IPS-15b (cell line): ENCODE measurements at regions not wholly inside any gene's neighbourhood (a gene's known extent, or its start where the extent isn't known, plus 50 kb on each side); places are given as distances from the start of the nearest gene placed in this dataset.

Experiments
- H3K27me3 ChIP-seq: one replicate; pipeline ENCODE4 v1.6.1; 2013; ENCODE audit warnings: low read length; ENCODE audit not compliant: control insufficient read depth, insufficient read depth
- H3K36me3 ChIP-seq: one replicate; pipeline ENCODE4 v1.6.1; 2013; ENCODE audit warnings: low read length; ENCODE audit not compliant: control insufficient read depth, insufficient read depth
- H3K4me1 ChIP-seq: one replicate; pipeline ENCODE4 v1.6.1; 2013; ENCODE audit warnings: mild to moderate bottlenecking, low read length; ENCODE audit not compliant: control insufficient read depth, insufficient read depth
- H3K4me3 ChIP-seq: one replicate; pipeline ENCODE4 v1.5.1; 2013; ENCODE audit warnings: low read depth, low read length
- H3K9ac ChIP-seq: one replicate; pipeline ENCODE4 v1.6.1; 2013; ENCODE audit warnings: low read depth, mild to moderate bottlenecking, low read length
- H3K9me3 ChIP-seq: one replicate; pipeline ENCODE4 v1.6.1; 2013; ENCODE audit warnings: mild to moderate bottlenecking, low read length; ENCODE audit not compliant: control insufficient read depth, insufficient read depth

DNA sequence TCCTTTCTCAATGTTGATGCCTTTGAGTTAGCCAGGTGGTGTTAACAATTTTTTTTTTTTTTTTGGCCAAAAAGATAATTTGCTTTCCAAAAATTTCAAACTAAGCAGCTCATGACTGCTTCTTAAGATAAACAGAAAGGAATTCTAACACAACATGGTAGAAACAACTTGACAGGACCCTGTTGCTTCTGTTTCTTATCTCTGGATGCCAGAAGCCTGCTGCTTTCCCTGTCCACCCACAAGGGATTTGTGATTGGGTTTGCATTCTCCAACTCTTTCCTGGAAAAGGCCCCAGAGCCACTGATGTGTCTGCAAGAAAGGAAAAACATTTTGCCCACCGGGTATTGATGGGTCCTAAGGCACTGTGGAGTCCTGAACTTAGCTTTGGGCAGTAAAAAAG lies 217.2 kb upstream of the PKDCC start:
- Histone ChIP-seq H3K4me3 (no peak overlapping the region), H3K36me3 (no peaks in the 10 kb centered on the region), H3K9me3 (no peaks in the 10 kb centered on the region), H3K4me1 (no peaks in the 10 kb centered on the region), H3K27me3 (peaks cover 3% of the 10 kb centered on the region), H3K9ac (no peak overlapping the region)

DNA sequence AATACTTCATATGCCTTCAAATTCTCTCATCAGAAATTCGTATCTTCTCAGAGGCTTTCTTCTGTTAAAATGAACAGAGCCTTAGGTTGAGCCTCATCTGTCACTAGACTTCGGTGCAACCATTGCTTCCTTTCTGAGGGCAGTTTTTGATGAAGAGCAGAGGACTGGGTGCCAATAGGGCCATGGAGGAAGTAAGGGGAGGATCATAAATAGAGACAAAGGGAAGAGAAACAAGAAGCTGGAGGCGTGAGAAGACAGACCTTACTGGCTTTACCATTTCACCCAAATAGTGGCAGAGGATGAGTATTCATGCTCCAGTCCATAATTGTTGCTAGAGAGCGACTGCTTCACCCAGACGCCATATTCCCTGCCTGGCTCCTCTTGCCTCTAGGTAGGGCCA lies 215.6 kb upstream of the PKDCC start:
- Histone ChIP-seq H3K4me3 (no peak overlapping the region), H3K27me3 (peaks cover 3% of the 10 kb centered on the region), H3K36me3 (no peaks in the 10 kb centered on the region), H3K4me1 (no peaks in the 10 kb centered on the region), H3K9me3 (no peaks in the 10 kb centered on the region), H3K9ac (no peak overlapping the region)

DNA sequence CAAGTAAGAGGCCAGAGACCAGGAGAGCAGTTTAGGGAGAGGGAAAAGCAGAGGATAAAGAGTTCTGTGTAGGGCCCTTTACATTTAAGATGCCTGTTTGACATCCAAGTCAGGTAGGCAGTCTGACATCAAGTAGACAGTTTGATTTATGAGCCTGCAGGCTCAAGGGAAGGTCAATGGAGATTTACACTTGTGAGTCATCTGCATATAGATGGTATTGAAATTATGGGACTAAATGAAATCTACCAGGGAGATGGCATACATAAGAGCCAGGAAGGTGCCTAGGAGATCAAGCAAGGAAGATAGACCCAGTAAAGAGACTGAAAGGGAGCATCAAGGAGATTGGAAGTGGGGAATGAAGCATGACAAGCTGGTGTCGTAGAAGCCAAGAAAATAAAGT lies 212.4 kb upstream of the PKDCC start:
- Histone ChIP-seq H3K9ac (no peak overlapping the region), H3K9me3 (no peaks in the 10 kb centered on the region), H3K4me3 (no peak overlapping the region), H3K27me3 (peaks cover 3% of the 10 kb centered on the region), H3K4me1 (no peaks in the 10 kb centered on the region), H3K36me3 (no peaks in the 10 kb centered on the region)

DNA sequence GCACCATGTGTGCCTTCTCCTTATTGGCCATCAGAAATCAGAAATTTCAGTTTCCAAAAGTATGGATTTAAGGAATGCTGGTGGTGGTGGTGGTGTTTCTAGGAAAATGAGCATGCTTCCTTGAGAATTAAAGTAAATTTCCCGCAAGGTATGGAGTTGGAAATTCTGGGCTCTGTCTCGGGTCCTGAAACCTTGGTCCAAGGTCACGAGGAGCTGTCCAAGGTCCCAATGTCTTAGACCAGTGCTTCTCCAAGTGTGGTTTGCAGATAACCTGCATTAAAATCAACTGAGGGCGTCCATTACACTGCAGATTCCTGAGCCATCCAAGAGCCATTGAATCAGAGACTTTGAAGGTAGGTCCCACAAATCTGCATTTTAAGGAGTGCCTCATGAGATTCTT lies 210.9 kb upstream of the PKDCC start:
- Histone ChIP-seq H3K36me3 (no peaks in the 10 kb centered on the region), H3K9ac (no peak overlapping the region), H3K9me3 (no peaks in the 10 kb centered on the region), H3K4me3 (no peak overlapping the region), H3K27me3 (peaks cover 7% of the 10 kb centered on the region), H3K4me1 (no peaks in the 10 kb centered on the region)

DNA sequence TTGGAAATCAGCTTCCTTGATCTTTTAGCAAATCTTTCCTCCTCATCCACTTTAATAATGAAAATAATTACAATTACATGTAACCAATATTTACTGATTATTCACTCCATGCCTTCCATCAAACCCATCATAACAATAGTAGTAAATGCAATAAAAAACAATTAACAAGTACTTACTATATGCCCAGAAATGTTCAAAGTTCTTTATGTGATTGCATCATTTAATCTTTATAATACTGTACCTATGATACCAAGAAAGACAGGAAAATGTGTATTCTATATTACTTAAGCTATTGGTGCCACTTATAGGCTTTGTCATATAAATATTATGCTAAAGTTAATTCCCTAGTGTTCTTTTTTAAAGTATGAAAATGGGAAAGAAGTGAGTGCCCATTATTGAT lies 210.2 kb upstream of the PKDCC start:
- Histone ChIP-seq H3K27me3 (peaks cover 11% of the 10 kb centered on the region), H3K9ac (no peak overlapping the region), H3K9me3 (no peaks in the 10 kb centered on the region), H3K36me3 (no peaks in the 10 kb centered on the region), H3K4me1 (no peaks in the 10 kb centered on the region), H3K4me3 (no peak overlapping the region)

DNA sequence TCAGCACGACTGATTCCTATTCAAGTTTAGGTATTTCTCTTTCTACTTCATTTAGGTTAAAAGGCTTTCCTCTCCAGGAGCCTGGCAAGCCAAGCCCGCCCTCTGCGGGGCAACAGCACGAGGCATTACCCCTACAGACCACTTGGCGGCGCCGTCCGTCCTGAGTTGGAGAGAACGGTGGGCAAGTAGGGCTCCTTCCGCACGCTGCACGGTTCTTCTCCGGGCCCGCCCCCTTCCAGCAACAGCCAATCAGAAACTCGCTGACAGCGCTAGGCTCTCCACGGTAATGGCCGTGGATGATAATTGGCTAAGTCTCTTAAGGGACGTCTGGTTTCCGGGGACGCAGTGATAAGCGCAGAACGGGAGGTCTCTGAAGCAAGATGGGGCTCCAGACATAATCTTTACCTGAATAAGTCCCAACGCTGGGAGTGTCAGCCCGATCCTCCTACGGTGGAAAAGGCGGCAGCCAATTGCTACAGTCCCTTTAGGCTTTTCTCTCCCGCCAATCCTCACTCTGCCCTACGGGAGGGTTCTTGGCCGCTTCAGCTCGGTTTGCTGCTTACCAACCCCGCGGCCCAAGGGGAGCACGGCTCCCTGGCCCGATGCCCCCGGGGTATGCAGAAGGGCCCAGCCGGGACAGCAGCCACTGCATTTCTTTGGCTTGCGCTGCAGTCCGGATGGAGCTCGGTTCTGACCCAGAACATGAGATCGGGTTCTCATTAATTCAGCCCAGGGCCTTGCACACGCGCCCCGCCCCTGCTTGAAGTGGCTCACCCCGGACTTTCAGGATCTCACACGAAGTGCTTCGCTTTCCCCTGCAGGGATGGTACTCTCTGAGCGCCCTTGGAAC lies 206.9 kb upstream of the PKDCC start:
- Histone ChIP-seq H3K9me3 (no peaks in the 10 kb centered on the region), H3K4me1 (no peaks in the 10 kb centered on the region), H3K36me3 (no peaks in the 10 kb centered on the region), H3K9ac (peak overlapping the region; percentile 89), H3K27me3 (peaks cover 35% of the 10 kb centered on the region), H3K4me3 (peak overlapping the region; percentile 93)

DNA sequence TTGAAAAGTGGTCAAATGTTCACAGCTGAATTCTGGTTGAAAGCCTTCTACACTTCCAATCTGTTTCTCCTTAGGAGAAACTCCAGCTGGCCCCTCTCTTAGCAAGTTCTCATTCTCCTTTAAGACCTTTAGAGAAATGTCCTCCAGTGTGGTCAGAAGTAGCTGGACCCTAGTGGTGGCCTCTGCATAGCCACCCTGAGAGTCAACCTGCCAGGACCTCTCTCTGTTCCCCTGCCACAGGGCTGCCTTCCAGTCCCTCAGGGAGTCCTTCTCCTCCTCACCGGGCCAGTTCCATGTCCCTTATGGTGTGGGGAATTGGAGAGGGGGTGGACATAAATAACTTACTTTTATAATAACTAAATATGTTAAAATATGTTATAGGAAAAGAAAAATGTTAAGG lies 200.9 kb upstream of the PKDCC start:
- no peak overlapping the region for H3K9ac ChIP-seq
- no peaks in the 10 kb centered on the region for H3K4me1 ChIP-seq
- H3K27me3 ChIP-seq = peaks cover 31% of the 10 kb centered on the region
- H3K9me3 ChIP-seq = no peaks in the 10 kb centered on the region
- H3K4me3 ChIP-seq = no peak overlapping the region
- no peaks in the 10 kb centered on the region for H3K36me3 ChIP-seq

DNA sequence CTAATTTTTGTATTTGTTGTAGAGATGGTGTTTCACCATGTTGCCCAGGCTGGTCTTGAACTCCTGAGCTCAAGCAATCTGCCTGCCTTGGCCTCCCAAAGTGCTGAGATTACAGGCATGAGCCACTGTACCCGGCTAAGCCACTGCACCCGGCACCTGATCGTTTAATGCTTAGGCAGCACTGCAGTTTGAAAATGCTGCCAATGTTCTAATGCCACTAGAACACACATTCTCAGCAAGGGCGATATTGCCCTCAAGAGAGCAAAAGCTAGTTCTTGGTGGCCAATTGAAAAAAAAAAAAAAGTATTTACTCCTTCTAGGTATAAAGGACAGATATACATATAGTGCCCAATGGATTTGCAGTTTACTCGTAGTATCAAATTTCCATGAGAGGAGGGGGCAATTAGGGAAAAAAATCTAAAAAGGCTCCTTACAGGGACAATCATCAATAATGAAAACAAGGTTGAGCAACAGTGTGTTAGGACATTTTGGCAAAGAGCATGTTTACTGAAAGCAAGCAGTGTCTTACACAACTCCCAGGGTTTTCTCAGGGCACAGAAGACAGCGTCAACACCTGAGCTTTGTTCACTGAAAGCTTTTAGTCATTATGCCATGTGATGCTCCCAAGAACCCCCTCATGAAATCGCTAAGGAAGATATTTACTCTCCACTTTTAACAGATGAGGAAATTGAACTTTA lies 199.9 kb upstream of the PKDCC start:
- Histone ChIP-seq H3K27me3 (peaks cover 25% of the 10 kb centered on the region), H3K4me3 (no peak overlapping the region), H3K36me3 (no peaks in the 10 kb centered on the region), H3K9me3 (no peaks in the 10 kb centered on the region), H3K4me1 (no peaks in the 10 kb centered on the region), H3K9ac (no peak overlapping the region)

DNA sequence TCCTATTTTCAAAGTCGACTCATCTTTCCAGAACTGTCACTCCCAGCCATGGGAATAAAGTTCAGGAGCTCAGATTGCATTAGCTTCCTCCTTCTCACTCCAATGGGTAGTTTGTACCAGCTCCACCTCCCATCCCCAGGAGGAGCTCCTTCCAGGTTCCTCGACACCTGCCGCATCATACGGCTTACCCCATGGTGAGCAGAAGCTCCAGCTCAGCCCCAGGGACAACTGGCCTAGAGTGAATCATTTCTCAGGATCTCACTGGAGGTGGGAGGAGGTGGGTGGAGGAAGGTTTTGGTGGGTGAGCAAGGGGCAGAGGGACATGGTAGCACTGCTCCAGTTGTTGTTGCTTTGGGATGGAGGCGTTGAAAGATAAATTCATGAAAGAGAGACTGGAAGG lies 196.3 kb upstream of the PKDCC start:
- no peaks in the 10 kb centered on the region for H3K4me1 ChIP-seq
- H3K4me3 ChIP-seq = no peak overlapping the region
- H3K27me3 ChIP-seq = no peaks in the 10 kb centered on the region
- no peaks in the 10 kb centered on the region for H3K36me3 ChIP-seq
- H3K9ac ChIP-seq = no peak overlapping the region
- no peaks in the 10 kb centered on the region for H3K9me3 ChIP-seq

DNA sequence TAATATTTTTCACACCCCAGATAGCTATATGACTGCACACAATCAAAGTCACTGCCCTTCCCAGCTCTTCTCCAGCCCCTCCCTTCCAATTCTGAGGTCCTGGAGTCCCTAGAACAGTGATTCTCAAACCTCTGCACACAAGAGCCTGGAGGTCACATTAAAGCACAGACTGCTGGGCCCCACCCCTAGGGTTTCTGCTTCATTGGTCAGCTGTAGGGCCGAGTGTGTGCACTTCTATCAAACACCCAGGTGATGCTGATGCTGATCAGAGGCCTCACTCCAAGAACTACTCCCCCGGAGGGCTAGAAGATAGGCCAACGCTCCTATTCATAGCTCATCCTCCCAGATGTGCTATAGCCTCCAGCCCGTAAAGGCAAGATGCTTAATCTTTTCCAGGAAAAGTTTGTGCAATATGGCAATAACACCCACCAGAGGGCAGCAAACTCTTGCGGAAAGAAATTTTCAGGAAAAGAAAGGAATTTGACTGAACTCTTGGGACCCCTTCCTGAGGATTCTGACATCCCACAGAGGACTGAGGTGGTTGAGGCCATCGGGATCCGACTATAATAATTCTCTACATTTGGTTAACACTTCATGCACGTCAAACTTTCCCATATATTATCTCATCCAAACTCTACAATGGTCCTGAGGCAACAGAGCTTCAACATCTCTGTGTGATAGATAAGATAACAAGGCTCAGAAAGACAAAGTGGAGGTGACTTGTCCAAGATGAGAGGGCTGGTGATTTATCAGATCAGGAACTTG lies 194.2 kb upstream of the PKDCC start:
- H3K4me3 ChIP-seq = no peak overlapping the region
- no peaks in the 10 kb centered on the region for H3K27me3 ChIP-seq
- no peaks in the 10 kb centered on the region for H3K9me3 ChIP-seq
- no peaks in the 10 kb centered on the region for H3K36me3 ChIP-seq
- H3K4me1 ChIP-seq = no peaks in the 10 kb centered on the region
- no peak overlapping the region for H3K9ac ChIP-seq

DNA sequence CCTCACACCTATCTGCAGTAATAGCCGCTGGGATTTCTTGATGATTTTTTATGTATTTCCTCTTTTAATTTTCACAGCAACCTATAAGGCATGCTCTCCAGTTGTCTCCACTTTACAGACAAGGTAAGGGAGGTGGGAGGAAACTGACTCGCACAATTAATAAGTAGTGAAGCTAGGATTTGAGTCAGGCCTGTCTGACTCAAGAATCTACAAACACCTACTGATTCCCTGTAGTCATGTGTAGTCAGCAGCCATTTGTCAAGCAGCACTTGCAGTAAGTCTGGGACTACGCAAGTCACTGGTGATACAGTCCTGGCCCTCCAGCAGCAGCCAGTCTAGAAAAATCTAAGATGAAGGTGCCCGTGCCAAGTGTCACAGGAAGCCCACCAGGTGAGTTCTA lies 193.6 kb upstream of the PKDCC start:
- no peaks in the 10 kb centered on the region for H3K27me3 ChIP-seq
- H3K9me3 ChIP-seq = no peaks in the 10 kb centered on the region
- H3K4me3 ChIP-seq = no peak overlapping the region
- H3K36me3 ChIP-seq = no peaks in the 10 kb centered on the region
- H3K4me1 ChIP-seq = no peaks in the 10 kb centered on the region
- H3K9ac ChIP-seq = no peak overlapping the region
